Suppressor macrophage treated with lipopolysaccharide for 4 hours (primary cell): ENCODE measurements at regions not wholly inside any gene's neighbourhood (a gene's known extent, or its start where the extent isn't known, plus 50 kb on each side); places are given as distances from the start of the nearest gene placed in this dataset.
"Not testable (repeated sequence)": the region's sequence is repeated elsewhere in the genome, so short reads cannot be mapped to it uniquely, and the experiment has no call there.

ENCODE experiments used
- DNase-seq: peaks from one replicate; pipeline ENCODE4 v3.0.0-alpha.2; 2020

DNA sequence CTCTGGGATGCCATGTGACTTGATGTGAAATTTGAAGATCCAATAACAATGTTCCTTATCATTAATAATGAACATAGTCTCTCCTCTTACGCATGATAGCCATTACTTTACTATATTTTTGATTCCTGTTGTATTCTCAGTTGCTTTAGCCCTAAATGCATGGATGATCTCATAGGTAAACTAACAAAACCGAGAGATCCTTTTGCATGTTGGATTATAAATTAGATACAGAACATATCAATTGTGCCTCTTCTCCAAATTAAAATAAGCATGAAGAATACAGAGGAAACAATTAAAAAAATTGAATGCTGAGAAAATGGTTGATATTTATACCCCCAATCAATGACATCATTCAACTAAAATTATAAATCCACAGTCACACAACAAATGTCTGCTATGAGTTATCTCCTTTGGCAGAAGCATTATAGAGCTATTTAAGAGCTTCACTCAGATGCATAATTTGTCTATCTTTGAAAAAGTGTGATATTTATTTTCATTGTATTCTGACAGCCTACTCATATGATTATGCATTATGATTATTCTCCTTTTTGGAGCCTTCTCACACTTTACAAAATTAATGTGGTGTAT is 386.4 kb upstream of the STXBP6 start:
- no peak for DNase-seq

DNA sequence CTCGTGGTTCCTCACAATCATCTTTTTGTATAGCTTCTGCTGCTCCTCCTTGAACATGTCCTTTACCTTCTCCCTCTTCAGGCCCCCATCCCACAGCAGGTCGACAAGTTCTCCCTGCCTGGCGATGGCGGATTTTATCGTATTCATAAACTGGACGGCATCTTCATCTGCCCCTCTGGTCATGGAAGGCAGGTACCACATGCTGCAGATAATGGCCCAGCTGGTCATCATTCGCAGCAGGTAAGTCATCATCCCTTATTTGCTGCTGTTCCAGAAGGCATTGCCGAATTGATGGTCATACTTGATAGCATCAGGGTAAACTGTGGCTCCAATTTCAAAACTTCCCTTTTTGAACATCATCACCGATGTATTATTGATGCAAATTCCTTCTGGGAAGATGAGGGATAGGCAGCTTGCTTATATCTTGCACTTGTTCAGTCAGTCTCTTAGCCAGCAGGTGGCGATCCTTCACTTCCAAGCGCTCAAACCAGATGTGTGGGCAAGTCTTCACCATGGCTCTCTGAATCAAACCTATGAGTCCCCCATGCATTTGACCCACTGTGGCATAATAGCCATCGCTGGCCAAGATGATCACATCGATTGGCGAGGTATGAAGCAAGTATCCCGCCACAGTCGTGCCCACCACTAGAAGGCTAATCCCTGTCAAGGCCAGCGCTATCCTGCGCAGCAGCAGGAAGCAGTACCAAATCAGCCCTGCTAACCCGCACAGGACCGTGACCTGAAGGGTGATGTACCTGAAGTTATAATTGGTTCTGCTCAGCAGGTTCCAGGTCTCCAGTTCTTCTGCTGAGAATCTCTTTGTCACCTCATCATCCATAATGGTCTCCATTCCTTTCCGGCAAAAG is 381.5 kb upstream of the STXBP6 start:
- peak; percentile 2 for DNase-seq

DNA sequence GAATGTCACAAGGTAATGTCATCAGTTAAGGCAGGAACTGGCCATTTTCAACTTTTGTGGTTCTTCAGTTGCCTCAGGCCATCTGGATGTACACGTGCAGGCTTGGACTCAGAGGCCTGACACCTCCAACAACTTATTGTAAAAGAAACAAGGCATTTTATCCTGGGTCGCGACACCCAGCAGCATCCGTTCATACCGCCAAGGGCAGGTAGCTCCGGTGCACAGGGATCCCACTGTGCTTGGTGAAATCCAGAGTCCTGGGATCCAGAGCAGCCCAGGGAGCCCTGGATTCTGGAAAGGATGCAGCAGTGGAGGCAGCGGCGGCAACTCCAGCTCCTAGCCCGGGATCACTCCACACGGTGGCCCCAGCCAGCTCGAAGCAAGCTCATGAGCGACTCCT is 380.9 kb upstream of the STXBP6 start:
- DNase-seq = no peak

DNA sequence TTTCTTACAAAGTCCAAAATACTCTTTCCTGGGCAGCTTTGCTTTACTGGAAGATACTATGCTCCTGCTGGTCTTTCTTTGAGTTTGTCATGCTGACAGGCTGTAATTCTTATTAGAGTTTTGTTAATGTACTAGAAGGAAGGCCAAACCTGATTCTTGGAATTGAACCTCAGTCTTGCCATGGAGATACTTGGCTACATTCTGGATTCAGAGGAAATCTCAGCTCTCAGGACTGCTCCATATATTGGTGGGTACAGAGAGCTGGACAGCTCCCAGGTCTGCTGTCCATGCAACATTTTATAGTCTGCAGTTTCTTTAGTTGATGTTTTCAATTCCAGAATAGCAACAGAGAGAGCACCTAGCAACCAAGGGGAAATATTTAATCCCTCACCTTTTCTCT is 363.1 kb upstream of the STXBP6 start:
- DNase-seq = no peak

DNA sequence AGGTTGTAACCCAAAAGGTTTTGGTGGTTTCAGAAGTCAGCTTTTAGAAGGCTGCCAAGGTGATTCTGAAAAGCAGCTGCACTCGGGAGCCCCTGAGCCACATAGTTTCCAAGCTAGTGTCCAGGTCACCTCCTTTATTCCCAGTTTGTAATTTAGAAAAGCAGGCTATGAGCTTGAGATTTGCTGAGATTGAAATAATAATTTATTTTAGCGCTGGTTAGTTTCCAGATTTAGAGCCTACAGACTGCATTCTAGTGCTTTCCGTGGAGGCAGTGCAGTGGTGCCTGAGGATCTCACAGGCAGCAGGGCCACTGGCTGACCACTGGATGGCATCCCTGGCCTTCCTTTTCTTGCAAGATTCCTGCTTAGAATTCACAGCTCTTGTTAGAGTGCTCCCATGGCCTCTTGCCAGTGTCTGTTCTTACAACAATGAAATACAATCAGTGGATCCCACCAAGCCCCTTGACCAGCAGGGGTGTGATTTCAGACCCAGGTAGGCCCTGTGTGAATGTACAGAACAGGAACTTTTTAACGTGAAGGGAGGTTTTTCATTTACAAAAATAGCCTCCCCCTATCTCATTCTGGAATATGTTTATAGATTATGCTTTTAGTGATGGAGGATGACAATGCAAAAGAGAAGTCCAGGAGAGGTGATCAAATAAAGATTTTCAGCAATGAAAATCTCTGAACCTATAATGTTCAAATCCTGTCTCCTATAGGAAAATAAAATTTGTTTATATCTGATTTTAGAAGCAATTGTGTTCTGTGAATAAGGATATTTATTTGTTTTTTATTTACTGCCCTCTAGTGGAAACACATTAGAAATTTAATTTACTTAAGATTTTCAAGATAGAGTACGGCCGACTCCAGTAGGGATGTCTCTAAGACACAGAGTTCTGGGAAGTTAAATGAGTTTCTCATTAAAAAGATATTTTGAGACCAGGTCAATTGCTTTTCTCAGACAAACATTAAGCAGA is 362.1 kb upstream of the STXBP6 start:
- peak; percentile 14 for DNase-seq

DNA sequence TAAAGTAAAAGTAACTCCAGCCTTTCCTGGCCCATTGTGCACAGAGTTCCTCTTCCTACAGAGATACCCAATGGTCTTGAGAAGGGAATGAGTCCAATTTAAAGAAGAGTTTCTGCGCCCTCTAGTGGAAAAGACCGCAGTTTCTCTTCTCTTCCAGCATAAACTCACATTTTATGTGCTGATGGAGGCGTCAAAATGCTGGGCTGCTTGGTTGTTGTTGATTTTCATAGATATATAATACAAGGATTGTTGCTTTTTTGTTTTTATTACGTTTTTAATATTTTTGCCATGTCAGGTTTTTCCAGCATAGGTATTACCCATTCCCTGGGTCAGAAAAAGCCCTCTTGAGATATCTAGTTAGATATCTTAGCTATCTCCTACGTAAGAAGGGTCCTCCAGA is 356.9 kb upstream of the STXBP6 start:
- peak; percentile 57 for DNase-seq

DNA sequence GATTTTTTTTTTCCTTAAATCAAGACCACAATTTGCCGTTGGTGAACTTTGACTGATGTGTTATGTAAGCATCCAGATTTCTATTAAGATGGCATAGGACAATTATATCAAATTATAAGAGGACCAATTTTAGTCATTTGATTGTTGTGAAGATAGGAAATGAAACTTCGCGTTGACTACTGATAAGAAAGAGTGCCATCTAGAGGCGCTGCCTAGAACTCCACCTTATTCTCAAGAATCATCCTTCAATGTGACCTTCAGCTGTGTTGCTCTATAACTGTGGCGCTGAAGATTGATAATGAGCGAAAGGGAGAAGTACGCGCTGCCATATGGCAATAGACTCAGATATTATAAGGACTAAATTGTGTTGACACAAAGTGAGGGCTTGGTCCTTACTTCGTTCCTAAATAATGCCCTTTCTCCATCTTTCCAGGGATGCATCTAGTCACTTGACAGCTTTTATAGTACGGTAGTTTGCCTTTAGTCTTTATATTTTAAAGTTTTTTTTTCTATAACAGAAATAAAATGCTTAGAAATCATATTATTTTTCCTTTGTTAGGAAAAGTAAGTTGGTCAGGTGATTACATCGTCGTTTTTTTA is 350.8 kb upstream of the STXBP6 start:
- DNase-seq = peak; percentile 69

DNA sequence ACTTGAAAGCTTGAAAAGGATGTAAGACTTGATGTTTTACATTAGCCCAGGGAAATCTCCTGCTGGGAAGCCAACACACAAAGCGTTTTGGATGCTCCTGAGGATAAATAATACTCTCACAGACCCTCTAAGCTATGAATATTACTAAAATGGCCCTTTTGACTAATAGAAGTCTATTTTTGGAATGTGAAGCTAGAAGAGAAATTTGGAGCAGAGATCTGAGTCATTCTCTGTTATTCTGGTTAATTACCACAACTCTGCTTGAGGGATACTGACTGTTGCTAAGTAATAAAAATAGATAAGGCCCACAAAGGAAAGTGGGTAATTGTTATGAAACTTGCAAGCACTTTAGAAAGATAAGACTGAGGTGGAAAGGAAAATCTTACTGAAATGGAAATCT is 346.2 kb upstream of the STXBP6 start:
- no peak for DNase-seq

DNA sequence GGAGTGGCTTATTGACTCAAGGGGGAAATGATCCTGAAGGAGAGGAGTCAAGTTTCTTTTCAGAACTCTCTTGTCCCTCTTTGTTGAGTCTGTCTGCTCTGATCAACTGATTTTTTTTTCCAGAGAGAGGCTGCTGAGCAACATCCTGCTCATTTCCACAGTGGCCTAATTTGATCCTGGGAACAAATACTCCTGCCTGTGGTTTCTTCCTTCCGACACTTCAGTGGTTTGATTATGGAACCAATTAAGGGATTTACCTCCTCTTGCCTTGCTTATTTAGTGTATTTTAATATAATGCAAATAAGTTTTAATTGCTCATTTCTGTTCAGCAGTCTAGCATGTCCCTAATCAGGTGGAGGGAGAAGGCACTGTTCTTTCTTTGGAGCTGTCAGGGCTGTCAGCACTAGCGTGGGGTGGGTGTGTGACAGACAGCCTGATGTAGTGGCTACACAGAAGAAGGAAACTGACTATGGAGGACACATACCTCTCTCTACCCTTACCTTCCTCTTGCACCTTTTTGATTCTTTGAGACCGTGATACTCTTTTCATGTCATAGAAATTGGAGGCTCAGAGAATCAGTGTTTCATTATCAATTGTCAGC is 344.9 kb upstream of the STXBP6 start:
- no peak for DNase-seq

DNA sequence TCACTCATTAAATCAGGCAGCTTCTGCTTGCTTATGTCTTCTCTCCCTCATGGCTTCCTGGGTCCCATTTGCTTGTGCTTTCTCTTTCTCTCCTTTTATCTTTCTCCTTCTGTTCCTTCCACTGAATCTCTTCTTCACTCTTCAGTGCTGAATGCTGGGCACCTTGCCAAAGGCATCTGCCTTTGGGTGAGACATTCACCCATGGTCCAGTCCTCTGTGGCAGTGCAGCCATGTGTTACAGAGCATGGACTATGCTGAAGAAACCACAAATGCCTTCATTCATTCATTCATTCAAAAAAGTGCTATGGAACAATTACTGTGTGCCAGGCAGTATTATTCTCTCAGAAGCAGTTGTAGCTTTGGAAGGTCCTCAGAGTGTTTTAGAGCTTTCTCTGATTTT is 344.4 kb upstream of the STXBP6 start:
- DNase-seq = no peak

DNA sequence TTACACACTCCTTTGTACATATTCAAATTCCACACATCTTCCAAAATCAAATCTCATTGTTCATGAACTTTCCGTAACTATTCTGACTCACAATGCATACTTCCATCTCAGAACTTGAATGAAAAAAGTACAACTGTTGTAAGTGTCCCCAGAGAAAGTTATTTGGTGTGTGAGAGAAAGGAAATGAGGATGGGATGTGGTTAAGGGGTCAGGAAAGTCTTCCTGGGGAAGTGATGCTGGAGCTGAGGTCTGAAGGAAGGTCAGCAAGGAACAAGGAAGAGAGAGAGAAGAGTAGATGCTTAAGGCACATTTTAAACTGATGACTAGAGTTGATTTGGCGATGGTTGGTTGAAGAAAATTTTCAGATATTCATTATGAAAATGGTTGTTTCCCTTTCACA is 340.0 kb upstream of the STXBP6 start:
- no peak for DNase-seq

DNA sequence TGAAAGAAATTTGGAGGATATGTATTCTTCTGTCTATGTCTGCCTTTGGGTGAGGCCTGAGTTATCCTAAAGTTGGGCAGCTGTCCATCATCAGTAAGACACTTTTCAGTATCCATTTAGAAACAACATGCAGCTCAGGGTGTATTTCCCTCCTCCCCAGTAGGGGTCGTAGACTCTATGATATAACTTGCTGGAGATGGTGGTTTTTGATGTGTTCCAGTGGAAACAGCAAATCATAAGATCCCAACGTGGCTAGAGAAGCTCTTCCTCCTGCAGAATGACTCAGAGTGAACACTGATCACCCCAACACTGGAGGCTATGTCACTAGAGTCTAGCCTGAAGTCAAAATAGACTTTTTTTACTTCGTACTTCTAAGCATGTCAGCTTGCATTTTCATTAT is 331.6 kb upstream of the STXBP6 start:
- no peak for DNase-seq

DNA sequence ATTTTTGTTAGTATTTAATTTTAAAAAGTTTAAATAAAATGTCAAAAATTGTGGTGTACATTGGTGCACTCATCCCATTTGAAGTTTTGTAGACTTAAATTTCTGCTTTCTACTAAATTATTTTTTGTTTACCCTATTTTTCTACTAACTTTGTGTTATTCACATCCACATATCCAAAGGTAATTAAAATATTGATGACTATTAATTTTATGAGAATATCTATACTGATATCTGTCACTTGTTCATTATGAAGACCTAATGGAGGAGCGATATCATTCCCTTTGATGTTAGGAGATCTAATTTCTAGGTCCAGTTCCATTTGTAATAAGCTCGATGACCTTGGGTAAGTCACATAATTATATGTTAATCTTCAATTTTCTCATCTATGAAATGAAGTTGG is 325.7 kb upstream of the STXBP6 start:
- no peak for DNase-seq

DNA sequence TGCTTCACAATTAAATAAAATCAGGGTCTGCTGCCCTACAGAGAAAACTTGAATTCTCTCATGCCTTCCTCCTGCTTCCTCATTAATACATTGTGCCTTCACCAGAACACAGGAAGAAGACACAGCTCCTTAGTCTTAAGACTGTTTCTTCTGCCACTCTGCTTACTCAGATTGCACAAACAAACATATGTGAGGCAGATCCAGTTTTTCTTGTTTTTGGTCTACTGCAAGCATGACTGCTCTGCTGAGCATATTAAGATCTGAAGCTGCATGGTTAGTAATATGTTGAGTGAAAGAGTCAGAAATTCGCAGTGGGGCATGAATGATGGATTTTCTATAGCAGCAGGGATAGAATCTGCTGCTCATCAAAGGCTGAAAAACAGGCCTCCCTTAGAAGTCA is 321.1 kb upstream of the STXBP6 start:
- DNase-seq = no peak

DNA sequence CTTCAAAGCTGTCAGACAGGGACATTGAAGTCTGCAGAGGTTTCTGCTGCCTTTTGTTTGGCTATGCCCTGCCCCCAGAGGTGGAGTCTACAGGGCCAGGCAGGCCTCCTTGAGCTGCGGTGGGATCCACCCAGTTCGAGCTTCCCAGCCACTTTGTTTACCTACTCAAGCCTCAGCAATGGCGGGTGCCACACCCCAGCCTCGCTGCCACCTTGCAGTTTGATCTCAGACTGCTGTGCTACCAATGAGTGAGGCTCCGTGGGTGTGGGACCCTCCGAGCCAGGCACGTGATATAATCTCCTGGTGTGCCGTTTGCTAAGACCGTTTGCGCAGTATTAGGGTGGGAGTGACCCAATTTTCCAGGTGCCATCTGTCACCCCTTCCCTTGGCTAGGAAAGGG is 320.1 kb upstream of the STXBP6 start:
- DNase-seq = not testable (repeated sequence)

DNA sequence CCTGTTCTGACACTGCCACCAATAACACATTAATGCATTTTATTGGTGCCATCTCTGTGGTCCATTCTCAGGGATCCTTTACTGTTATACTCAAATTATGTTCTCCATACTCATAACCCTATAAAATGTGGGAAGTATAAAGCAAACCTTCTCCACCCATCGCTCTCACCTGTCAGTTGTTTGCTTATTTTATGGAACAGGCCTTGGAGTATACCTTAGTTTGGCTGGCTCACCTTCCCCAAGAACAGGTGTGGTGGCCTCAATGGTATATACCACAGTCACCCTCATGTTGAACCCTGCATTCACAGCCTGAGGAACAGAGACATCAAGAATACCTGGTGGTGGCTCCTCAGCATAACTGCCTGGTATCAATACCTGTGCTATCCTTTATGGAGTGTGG is 308.4 kb upstream of the STXBP6 start:
- no peak for DNase-seq

DNA sequence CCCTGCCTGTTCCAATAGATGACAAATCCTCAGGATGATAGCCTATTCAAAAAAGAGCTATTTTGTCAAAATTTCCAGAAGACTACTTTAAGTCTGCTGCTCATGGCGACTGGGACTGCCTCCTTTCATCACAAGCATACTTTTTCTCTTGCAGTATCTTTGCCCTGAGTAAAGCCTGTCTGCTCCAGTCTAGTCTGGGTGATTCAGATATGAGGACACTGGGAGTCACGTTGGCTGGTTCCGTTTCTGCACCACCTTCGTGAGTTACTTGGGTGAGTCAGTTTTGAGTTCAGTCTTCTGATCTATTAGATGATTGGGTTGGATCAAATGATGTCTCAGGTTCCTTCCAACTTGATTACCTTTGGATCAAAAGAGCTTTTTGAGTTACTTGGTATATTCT is 301.3 kb upstream of the STXBP6 start:
- no peak for DNase-seq

DNA sequence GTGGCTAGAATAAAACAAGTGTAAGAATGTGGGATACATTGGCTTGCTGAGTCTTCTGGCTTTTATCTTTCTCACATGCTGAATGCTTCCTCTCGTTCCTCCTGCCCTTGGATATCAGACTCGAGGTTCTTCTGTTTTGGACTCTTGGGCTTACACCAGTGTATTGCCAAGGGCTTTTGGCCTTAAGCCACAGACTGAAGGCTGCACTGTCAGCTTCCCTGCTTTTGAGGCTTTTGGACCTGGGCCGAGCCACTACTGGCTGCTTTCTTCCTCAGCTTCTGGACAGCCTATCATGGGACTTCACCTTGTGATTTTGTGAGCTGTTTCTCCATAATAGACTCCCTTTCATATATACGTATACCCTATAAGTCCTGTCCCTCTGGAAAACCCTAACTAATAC is 300.9 kb upstream of the STXBP6 start:
- no peak for DNase-seq

DNA sequence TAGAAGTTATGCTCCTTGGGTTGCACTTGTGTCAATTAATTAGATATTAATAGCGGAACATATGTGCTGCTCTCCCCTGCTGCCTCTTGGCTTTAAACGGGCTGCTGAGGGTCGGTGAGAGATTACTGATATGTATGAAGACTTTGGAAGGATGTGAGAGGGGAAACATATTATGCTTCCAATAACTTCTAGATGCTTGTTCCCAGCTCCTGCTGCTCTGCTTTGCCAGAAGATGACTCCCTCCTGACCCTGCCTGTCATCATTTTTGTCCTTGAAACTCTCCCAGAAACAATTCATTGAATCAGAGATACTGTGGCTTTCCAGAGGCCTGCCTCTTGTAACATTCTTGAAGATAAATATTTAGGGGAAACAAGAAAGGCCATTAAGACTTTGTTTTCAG is 300.1 kb upstream of the STXBP6 start:
- no peak for DNase-seq

DNA sequence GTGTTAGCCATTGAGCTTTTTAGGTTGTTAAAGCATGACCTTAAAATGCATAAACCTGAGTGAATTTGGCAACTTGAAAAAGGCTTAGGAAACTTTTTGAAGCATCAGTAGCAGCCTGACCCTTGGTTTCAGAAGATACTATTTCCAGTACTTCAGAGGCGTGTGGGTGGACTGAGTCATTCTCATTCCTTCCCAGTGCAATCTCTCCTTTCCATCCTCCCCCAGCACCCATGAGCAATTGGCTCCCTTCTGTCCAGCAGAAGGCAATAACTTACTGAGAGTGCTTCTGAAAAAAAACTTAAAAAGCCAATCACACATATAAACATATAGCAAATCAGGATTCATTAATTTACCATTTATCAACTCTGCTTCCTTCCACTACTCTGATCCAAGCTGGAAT is 299.3 kb upstream of the STXBP6 start:
- DNase-seq = peak; percentile 0

DNA sequence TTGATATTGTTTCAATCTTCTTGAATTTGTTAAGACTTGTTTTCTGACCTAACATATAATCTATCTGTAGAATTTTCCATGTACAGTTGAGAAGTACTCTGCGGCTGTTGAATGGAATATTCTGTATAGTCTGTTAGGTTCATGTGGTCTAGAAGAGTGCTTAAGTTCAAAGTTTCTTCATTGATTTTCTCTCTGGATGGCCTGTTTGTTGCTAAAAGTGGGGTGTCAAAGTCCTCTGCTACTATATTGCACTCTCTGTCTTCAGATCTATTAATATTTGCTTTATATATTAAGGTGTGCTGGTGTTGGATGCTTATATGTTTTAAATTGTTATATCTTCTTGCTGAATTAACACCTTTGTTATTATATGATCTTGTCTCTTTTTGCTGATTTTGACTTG is 290.9 kb upstream of the STXBP6 start:
- DNase-seq = no peak

DNA sequence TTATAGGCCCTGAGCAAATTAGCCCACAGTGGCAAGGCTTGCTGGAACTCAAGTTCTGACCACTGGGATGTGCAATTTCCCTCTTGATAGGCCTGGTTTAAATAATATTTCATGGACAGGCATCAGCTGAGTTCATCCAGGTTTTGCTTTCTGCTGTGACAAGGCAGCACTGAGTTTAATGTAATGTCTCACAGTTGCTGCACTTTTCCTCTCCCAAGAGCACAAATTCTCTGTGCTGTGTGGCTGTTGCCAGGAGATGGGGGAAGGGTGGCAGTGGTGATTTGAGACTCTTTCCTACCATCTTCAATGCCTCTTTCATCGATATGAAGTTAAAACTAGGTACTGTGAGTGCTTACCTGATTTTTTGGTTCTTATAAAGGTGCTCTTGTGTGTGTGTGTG is 272.8 kb upstream of the STXBP6 start:
- DNase-seq = no peak

DNA sequence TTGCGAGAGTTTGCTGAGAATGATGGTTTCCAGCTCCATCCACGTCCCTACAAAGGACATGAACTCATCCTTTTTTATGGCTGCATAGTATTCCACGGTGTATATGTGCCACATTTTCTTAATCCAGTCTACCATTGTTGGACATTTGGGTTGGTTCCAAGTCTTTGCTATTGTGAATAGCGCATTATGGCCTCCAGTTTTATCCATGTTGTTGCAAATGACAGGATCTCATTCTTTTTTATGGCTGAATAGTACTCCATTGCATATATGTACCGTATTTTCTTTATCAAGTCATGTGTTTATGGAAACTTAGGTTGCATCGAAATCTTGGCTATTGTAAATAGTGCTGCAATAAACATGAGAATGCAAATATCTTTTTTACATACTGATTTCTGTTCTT is 266.1 kb upstream of the STXBP6 start:
- not testable (repeated sequence) for DNase-seq
